Dendritic cell treated with granulocyte-macrophage colony-stimulating factor and Interleukin-4, amounts not matched to agents 40 ng/mL and 50 ng/mL, for 4 days (primary cell): ENCODE measurements at regions not wholly inside any gene's neighbourhood (a gene's known extent, or its start where the extent isn't known, plus 50 kb on each side); places are given as distances from the start of the nearest gene placed in this dataset.

Experiments used
- H3K27ac Mint-ChIP-seq: one replicate; pipeline ENCODE4 v1.8.0; 2022; ENCODE audit warnings: mild to moderate bottlenecking, mixed read lengths
- H3K27me3 Mint-ChIP-seq: one replicate; pipeline ENCODE4 v1.8.0; 2022; ENCODE audit warnings: mild to moderate bottlenecking, mixed read lengths
- H3K36me3 Mint-ChIP-seq: one replicate; pipeline ENCODE4 v1.8.0; 2022; ENCODE audit warnings: low read depth, mixed read lengths
- H3K4me1 Mint-ChIP-seq: one replicate; pipeline ENCODE4 v1.8.0; 2022; ENCODE audit warnings: low read depth, mixed read lengths
- H3K4me3 Mint-ChIP-seq: one replicate; pipeline ENCODE4 v1.8.0; 2022; ENCODE audit warnings: mild to moderate bottlenecking, moderate library complexity, mixed read lengths
- H3K9me3 Mint-ChIP-seq: one replicate; pipeline ENCODE4 v1.8.0; 2022; ENCODE audit warnings: mixed read lengths
- intact Hi-C: fragments of 100-400 bp; cut with micrococcal nuclease; formaldehyde crosslinking; loops from one replicate; pipeline ENCODE4 v1.15.0; 2022

DNA sequence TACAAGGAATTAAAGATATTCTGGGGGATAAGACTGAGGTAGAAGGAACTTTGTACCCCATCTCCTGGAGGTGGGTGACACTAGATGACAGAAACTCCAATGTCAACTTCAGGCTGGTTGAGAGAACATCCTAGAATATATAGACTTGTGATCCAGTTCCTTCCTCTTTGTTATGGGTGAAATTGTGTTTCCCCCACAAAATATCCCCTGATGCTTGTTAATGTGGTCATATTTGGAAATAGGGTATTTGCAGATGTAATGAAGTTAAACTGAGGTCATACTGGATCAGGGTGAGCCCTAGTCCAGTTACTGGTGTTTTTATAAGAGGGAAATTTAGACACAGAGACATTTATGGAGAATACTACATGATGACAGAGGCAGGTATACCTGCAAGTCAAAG lies 114.0 kb upstream of the NAMPT start:
- peaks cover 9% of the 10 kb centered on the region for H3K9me3 Mint-ChIP-seq
- H3K4me3 Mint-ChIP-seq: no peak overlapping the region
- H3K36me3 Mint-ChIP-seq: no peaks in the 10 kb centered on the region
- no peak overlapping the region for H3K27ac Mint-ChIP-seq
- H3K4me1 Mint-ChIP-seq: peaks cover 9% of the 10 kb centered on the region
- intact Hi-C loops: no loop called here
- peaks cover 10% of the 10 kb centered on the region for H3K27me3 Mint-ChIP-seq

DNA sequence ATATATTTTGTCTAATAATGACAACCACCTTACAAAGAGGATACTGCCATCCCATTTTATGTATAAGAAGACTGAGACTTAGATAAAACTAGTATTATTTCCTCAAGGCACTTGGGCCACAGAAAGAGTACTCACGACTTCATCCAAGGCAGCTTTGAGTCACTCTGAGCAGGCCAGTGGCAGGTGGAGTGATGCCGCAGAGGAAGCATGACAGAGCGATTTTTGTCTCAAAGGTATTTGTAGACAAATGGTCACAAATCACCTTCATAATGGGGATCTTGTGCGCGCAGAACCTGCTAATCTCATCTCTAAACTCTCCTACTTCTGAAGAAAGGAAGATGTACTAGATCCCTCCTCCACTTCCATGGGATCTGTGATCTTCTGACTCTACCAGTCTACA lies 113.2 kb upstream of the NAMPT start:
- Mint-ChIP-seq H3K36me3 (no peaks in the 10 kb centered on the region), H3K4me3 (no peak overlapping the region), H3K27ac (no peak overlapping the region), H3K4me1 (peaks cover 9% of the 10 kb centered on the region), H3K27me3 (peaks cover 10% of the 10 kb centered on the region), H3K9me3 (peaks cover under 1% of the 10 kb centered on the region)
- intact Hi-C loops: no loop called here

DNA sequence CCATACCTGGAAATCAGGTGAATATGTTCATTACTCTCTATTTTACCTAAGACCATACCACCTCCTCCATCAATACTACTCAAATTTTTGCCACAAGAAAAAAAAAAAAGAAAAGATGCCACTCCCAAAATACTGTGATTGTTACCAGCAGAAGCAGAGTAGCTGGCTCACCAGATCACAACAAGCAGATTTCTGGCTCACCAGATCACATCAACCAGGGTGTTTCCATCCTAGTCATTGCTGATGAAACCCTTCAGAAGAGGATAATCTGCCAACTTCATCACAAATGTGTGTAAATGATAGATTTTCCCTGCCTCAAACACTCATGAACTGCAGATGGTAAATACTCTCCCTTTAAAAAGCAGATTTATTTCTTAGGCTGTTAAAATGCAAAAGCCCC lies 109.7 kb upstream of the NAMPT start:
- Mint-ChIP-seq H3K4me3 (no peak overlapping the region), H3K9me3 (no peaks in the 10 kb centered on the region), H3K4me1 (peaks cover 9% of the 10 kb centered on the region), H3K27ac (no peak overlapping the region), H3K36me3 (no peaks in the 10 kb centered on the region), H3K27me3 (peaks cover 10% of the 10 kb centered on the region)
- intact Hi-C loops: no loop called here

DNA sequence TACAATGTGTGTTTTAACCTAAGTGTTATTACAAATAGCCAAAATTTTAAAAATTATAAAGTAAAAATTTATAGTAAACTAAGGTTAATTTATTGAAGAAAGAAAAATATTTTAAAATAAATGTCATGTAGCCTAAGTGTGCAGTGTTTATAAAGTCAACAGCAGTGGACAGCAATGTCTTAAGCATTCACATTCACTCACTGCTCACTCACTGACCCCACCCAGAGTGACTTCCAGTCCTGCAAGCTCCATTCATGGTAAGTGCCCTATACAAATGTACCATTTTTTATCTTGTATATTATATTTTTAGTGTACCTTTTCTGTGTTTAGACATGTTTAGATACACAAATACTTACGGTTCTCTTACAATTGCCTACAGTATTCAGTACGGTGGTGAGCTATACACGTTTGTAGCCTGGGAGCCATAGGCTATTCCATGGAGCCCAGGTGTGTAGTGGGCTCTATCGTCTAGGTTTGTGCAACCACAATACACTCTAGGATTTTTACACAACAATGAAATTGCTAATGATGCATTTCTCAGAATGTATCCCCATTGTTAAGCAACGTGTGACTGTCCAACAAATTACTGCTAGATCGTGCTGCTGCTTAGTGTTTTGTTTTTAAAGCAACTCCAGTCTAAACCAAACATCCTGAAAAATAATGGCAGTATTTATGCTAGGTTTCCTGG lies 108.9 kb upstream of the NAMPT start:
- intact Hi-C loops: no loop called here
- no peak overlapping the region for H3K4me3 Mint-ChIP-seq
- no peaks in the 10 kb centered on the region for H3K9me3 Mint-ChIP-seq
- H3K27me3 Mint-ChIP-seq: peaks cover 10% of the 10 kb centered on the region
- H3K36me3 Mint-ChIP-seq: no peaks in the 10 kb centered on the region
- no peak overlapping the region for H3K27ac Mint-ChIP-seq
- peaks cover 9% of the 10 kb centered on the region for H3K4me1 Mint-ChIP-seq

DNA sequence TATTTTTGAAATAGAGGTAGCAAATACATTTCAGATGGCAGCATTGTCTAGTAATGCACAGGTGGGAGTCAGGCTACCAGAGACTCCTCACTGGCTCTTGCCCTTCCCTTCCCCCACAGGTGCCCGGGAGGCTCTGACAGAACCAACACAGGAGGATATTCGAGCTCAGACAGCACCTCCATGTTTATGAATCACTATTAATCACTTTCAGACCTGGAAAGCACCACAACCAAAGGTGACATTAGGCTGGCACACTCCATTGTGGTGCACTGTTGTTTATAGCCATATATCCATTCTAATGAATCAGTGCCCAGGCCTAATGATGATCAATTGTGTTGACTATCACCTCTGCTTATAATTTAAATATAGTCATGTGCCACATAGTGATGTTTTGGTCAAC lies 107.8 kb upstream of the NAMPT start:
- peaks cover 8% of the 10 kb centered on the region for H3K27me3 Mint-ChIP-seq
- no peaks in the 10 kb centered on the region for H3K9me3 Mint-ChIP-seq
- intact Hi-C loops: no loop called here
- no peak overlapping the region for H3K27ac Mint-ChIP-seq
- peaks cover 9% of the 10 kb centered on the region for H3K4me1 Mint-ChIP-seq
- H3K4me3 Mint-ChIP-seq: no peak overlapping the region
- H3K36me3 Mint-ChIP-seq: no peaks in the 10 kb centered on the region

DNA sequence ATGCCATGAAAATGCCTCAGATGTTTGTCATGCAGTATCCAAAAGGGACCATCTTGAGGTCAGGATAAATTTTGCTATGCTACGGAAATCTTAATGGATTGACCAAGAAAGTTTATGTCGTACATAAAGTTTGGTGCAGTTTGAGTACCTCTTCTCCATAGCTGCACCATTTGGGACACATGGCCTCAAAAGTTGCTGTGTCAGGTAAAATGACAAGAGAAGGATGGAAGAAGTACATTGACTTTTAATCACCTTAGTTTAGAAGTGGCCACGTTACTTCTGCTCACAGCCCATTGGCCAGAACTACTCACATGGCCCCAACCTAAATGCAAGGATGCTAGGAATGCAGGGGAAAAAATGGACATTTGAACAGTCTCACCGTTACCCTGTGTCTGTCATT lies 107.4 kb upstream of the NAMPT start:
- Mint-ChIP-seq H3K4me3 (no peak overlapping the region), H3K9me3 (no peaks in the 10 kb centered on the region), H3K4me1 (peaks cover 5% of the 10 kb centered on the region), H3K36me3 (no peaks in the 10 kb centered on the region), H3K27me3 (peaks cover 8% of the 10 kb centered on the region), H3K27ac (no peak overlapping the region)
- intact Hi-C loops: no loop called here

DNA sequence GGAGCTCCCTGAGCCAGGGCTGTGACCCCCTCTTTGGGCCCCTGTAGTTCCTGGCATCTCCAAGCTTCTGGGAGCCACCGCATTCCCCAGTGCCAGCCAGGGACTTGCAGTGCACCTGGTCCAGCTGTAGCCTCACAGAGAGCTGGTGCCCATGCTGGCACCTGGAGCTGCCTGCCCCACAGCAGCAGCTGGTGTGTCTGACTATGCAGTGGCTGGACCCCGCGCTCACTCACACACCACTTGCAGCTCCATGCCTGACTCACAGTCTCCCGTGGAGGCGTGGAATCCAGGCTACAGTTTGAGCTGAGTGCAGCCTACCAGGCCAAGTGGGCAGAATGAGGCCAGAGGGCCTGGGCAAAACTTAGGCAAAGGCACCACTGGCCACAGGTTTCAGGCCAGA lies 102.2 kb upstream of the NAMPT start:
- Mint-ChIP-seq H3K27me3 (no peaks in the 10 kb centered on the region), H3K27ac (no peak overlapping the region), H3K4me3 (no peak overlapping the region), H3K4me1 (peaks cover 13% of the 10 kb centered on the region), H3K9me3 (no peaks in the 10 kb centered on the region), H3K36me3 (no peaks in the 10 kb centered on the region)
- intact Hi-C loops: loop anchor here (10.0 kb wide), 1 partner anchor 58 kb away; no protein-coding TSS in a partner anchor

DNA sequence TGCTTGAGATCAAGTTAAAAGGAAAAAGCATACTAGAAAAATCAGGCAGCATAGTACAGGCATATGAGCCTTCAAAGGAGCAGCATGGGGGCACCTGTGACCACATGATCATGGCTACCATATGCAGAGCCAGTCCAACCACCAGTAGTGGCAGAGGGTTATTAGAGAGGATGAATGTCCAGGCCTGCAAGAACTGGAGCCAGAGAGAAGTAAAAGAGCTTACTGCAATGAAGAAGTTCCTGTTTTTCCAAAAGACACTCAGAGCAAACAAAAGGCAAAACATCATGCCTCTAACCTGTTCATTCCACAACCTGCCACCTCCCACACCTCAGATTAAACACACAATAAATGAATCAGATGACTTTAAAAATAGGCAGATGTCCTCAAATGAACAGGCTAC lies 99.6 kb upstream of the NAMPT start:
- no peaks in the 10 kb centered on the region for H3K27me3 Mint-ChIP-seq
- H3K4me1 Mint-ChIP-seq: peaks cover 15% of the 10 kb centered on the region
- intact Hi-C loops: loop anchor here (10.0 kb wide), 1 partner anchor 60 kb away; no protein-coding TSS in a partner anchor
- H3K36me3 Mint-ChIP-seq: no peaks in the 10 kb centered on the region
- H3K9me3 Mint-ChIP-seq: no peaks in the 10 kb centered on the region
- H3K27ac Mint-ChIP-seq: peak overlapping the region; percentile 51
- H3K4me3 Mint-ChIP-seq: no peak overlapping the region

DNA sequence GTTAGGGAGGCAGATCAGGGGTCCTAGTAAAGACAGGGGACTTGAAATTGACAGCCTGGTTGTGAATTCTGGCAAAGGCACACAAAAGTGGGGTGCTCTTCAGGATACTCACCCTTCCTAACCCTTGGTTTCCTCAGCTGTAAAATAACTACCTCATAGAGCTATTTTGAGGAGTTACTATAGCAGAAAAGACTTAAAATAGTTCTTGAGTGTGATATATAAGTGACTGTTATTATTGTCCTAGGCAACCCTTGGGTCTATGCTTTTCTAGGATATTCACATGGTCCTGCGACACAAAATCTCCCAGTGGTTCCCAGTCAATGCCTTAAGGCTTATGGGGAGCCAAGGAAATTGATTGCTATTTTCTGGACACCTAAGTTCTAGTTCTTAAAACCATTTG lies 98.1 kb upstream of the NAMPT start:
- intact Hi-C loops: loop anchor here (10.0 kb wide), 1 partner anchor 62 kb away; no protein-coding TSS in a partner anchor
- no peak overlapping the region for H3K4me3 Mint-ChIP-seq
- no peaks in the 10 kb centered on the region for H3K9me3 Mint-ChIP-seq
- no peaks in the 10 kb centered on the region for H3K27me3 Mint-ChIP-seq
- no peaks in the 10 kb centered on the region for H3K36me3 Mint-ChIP-seq
- peaks cover 16% of the 10 kb centered on the region for H3K4me1 Mint-ChIP-seq
- H3K27ac Mint-ChIP-seq: no peak overlapping the region

DNA sequence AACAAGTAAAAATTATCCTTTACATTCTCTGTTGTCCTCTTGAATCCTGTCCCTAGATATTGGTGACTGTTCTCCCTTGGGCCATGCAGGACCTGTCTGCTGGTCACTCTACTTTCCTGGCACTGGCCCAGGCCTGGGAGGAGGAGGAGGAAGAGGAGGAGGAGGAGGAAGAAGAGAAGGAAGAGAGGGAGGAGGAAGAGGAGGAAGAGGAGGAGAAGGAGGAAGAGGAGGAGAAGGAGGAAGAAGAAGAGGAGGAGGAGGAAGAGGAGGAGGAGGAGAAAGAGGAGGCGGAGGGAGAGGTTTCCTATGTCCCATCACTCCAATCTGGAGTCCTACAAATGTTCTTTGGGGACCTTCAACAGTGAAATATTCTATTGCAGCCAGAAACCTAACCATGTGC lies 97.3 kb upstream of the NAMPT start:
- Mint-ChIP-seq H3K9me3 (no peaks in the 10 kb centered on the region), H3K4me1 (peaks cover 21% of the 10 kb centered on the region), H3K27me3 (no peaks in the 10 kb centered on the region), H3K27ac (no peak overlapping the region), H3K4me3 (no peak overlapping the region), H3K36me3 (no peaks in the 10 kb centered on the region)
- intact Hi-C loops: loop anchor here (10.0 kb wide), 1 partner anchor 63 kb away; no protein-coding TSS in a partner anchor

DNA sequence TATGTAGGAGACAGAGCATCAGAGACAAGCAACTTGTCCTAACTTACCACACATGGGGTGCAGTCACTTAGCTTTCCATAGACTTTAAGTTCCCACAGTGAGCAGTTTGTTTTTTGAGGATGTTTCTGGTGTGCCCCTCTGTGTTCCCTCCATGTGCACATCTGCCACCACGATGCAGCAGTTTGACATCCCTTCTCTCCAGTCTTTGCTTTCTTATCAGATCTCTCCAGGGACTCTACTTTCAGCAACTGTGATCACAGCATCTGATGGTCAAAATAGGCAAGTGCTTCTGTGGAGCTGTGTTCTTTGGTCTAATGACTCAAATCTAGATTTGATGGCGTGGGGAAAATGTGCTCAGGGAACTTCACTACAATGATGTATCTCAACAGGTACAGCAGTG lies 96.5 kb upstream of the NAMPT start:
- intact Hi-C loops: loop anchor here (10.0 kb wide), 1 partner anchor 64 kb away; no protein-coding TSS in a partner anchor
- Mint-ChIP-seq H3K36me3 (no peaks in the 10 kb centered on the region), H3K27me3 (no peaks in the 10 kb centered on the region), H3K4me3 (no peak overlapping the region), H3K27ac (no peak overlapping the region), H3K9me3 (no peaks in the 10 kb centered on the region), H3K4me1 (peaks cover 21% of the 10 kb centered on the region)

DNA sequence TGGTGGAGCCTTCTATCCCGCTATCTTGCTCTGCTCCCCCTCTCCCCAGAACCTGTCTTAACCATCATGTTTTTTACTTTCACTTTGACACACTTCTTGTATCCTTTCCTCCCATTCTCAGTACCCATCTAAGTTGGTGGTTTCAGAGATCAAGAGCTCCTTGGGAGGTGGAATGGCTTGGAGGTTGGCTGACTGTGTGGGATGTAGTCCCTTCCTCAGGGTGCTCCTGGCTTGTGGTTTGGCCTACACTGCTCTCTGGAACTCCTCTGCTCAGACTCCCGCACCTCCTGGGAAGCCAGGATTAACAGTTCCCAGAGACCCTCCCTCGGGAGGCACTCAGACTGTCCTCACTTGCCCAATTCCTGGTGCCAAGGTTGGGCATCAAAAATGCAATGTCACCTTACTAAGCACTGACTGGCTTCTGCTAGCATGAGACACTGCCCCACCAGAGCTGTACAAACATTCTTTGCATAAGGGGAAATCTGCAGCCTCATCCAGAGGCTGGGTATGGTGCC lies 93.1 kb upstream of the NAMPT start:
- Mint-ChIP-seq H3K4me3 (no peak overlapping the region), H3K36me3 (no peaks in the 10 kb centered on the region), H3K4me1 (peaks cover 11% of the 10 kb centered on the region), H3K9me3 (no peaks in the 10 kb centered on the region), H3K27me3 (no peaks in the 10 kb centered on the region), H3K27ac (no peak overlapping the region)
- intact Hi-C loops: no loop called here

DNA sequence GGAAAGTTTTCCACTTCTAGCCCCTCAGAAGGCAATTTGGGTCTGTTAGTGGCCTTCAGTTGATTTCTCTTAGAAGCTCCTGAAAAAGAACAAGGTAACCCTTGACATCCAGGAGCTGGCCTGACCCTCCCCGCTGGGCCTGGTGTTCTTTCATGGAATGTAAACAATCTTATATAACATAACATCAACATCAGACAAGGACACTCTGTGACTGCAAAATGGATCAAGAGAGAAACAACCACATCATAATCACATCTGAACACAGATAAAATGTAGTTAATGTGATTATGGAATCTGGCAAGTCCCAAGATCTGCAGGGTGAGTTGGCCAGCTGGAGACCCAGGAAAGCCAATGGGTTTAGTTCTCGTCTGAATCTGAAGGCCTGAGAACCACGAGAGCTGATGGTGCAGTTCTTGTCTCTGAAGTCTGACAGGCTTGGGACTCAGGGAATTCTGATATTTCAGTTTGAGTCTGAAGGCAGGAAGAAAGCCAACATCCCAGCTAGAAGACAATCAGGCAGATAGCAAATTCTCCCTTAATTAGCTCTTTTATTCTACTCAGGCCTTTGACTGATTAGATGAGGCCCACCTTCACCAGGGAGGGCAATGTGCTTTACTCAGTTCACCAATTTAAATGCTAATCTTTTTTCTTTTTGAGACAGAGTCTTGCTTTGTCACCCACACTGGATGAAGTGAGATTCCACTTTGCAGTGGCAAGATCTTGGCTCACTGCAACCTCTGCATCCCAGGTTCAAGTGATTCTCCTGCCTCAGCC lies 91.4 kb upstream of the NAMPT start:
- Mint-ChIP-seq H3K36me3 (no peaks in the 10 kb centered on the region), H3K27ac (no peak overlapping the region), H3K9me3 (no peaks in the 10 kb centered on the region), H3K4me1 (peaks cover 6% of the 10 kb centered on the region), H3K4me3 (no peak overlapping the region), H3K27me3 (no peaks in the 10 kb centered on the region)
- intact Hi-C loops: no loop called here

DNA sequence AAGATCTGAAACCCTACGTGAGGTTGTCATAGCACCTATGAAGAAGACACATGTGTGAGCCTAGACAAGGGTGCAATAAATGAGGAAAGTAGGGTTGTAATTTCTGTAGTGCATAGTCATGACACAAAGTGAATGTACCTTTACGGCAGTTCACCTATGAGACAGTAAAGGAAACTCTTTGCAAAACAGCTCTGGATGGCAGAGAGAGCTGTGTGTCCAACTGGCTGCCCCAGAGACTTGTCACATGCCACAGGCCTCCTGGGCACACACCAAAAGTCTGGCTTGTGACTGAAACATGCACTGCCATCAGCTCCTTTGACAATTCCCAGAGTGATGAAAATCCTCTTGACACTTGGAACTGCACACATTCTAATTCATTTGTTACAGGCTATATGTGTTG lies 90.7 kb upstream of the NAMPT start:
- Mint-ChIP-seq H3K36me3 (no peaks in the 10 kb centered on the region), H3K27ac (no peak overlapping the region), H3K9me3 (no peaks in the 10 kb centered on the region), H3K27me3 (no peaks in the 10 kb centered on the region), H3K4me3 (no peak overlapping the region), H3K4me1 (peaks cover 6% of the 10 kb centered on the region)
- intact Hi-C loops: no loop called here
